Adrenal gland (tissue), 5 donors: ENCODE measurements at regions not wholly inside any gene's neighbourhood (a gene's known extent, or its start where the extent isn't known, plus 50 kb on each side); places are given as distances from the start of the nearest gene placed in this dataset.

Experiments
- CTCF ChIP-seq, 6 experiments: fragments of 450-650 bp in 4 of 6; fragments of 200-600 bp in 2 of 6; sonication (generic) in 1 of 6; IDR thresholded peaks; 1 replicate in 5 of 6; 2 replicates in 1 of 6; pipeline versions ENCODE4 v1.5.1 to v1.8.0; 2016 to 2021; ENCODE audit warnings: antibody characterized with exemption in 6 of 6, mild to moderate bottlenecking in 2 of 6, moderate library complexity in 1 of 6
- POLR2A ChIP-seq, 2 donors: fragments of 450-650 bp; IDR thresholded peaks; one replicate each; pipeline ENCODE4 v1.6.1; 2017; ENCODE audit warnings: antibody characterized with exemption in 2 of 2, mild to moderate bottlenecking in 2 of 2, moderate library complexity in 1 of 2
- donor health status: DM: no; HTN: no; CAD: no.

- TF ChIP-seq CTCF (IDR thresholded peaks at IDR 0.05) (no peak), POLR2A (IDR thresholded peaks at IDR 0.05) (no peak)
Measured at GRCh38 chr5:68803881-68804319, 289.9 kb upstream of the SLC30A5 start.
